ENCODE measurements at regions not wholly inside any gene's neighbourhood (a gene's known extent, or its start where the extent isn't known, plus 50 kb on each side); places are given as distances from the start of the nearest gene placed in this dataset.
"Not testable (repeated sequence)": the region's sequence is repeated elsewhere in the genome, so short reads cannot be mapped to it uniquely, and the experiment has no call there.

GRCh38 chr3:163422671-163423070, 1655.6 kb downstream of the SI start:
- DNase-seq: no peak
- Histone ChIP-seq H3K9me3 (ENCODE audit: control insufficient read depth in 2 of 2, low read length in 2 of 2) (peaks cover 0 to 3% of the 10 kb centered on the region in 2 experiments), H3K4me3 (ENCODE audit: low read depth, low read length) (no peak overlapping the region), H3K27me3 (ENCODE audit: control insufficient read depth, insufficient read depth, low read length) (no peaks in the 10 kb centered on the region), H3K27ac (ENCODE audit: insufficient read depth, low read length, poor library complexity, severe bottlenecking) (no peak overlapping the region), H3K36me3 (ENCODE audit: control insufficient read depth, insufficient read depth, low read length) (no peaks in the 10 kb centered on the region), H3K4me1 (ENCODE audit: control insufficient read depth, insufficient read depth, low read length, poor library complexity, severe bottlenecking) (no peaks in the 10 kb centered on the region)
- Mint-ChIP-seq H3K27ac (no peak overlapping the region), H3K36me3 (no peaks in the 10 kb centered on the region), H3K4me1 (no peaks in the 10 kb centered on the region), H3K27me3 (no peaks in the 10 kb centered on the region), H3K4me3 (no peak overlapping the region), H3K9me3 (peaks cover 3 to 11% (median 5%) of the 10 kb centered on the region in 7 donors)
- no peak for ATAC-seq (ENCODE audit: low read depth in 2 of 2)

DNA sequence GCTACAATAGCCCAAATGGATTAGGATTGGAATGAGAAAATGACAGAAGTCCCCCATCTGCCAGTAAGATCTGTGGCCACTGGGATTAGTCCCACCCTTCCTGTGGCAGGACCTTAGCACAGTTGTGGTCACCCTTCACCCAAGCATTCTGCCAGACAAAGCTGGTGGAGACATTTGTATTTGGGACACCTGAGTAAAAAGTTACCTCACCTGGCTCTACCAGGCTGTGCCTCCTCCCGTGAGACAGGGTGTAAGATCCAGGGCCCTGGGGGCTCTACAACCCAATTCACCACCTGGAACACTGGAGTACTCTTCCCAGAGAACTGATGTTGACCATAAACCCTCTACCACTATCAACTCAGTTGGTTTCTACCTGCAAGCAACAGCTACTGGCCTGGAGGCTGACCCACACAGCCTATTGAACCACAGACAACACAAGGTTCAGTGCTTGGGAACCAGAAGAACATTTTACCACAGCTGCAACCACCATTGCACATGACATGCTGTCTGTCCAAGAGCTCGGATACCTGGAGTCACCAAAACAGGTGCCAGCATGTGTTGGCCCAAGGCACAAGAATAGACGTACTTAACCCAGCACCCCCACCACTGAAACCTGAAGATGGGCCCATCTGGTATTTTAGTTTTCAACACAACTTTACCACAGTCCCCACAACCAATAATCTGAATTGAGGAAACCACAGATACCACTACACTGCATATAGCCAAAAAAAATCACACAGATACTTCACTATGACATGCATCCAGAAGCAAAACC, 1686.7 kb downstream of the SI start:
- Mint-ChIP-seq H3K27me3 (no peaks in the 10 kb centered on the region), H3K4me1 (no peaks in the 10 kb centered on the region), H3K36me3 (no peaks in the 10 kb centered on the region), H3K27ac (peak overlapping the region in 1 of 3 donors; percentile 22), H3K9me3 (peaks cover 0 to 16% (median 6%) of the 10 kb centered on the region in 7 donors), H3K4me3 (no peak overlapping the region)
- DNase-seq (no peak), ATAC-seq (ENCODE audit: low read depth in 2 of 2) (no peak)
- Histone ChIP-seq H3K36me3 (ENCODE audit: control insufficient read depth, insufficient read depth, low read length) (no peaks in the 10 kb centered on the region), H3K4me3 (ENCODE audit: low read depth, low read length) (no peak overlapping the region), H3K9me3 (ENCODE audit: control insufficient read depth in 2 of 2, low read length in 2 of 2) (peaks cover 3 to 8% of the 10 kb centered on the region in 2 experiments), H3K4me1 (ENCODE audit: control insufficient read depth, insufficient read depth, low read length, poor library complexity, severe bottlenecking) (no peaks in the 10 kb centered on the region), H3K27ac (ENCODE audit: insufficient read depth, low read length, poor library complexity, severe bottlenecking) (no peak overlapping the region), H3K27me3 (ENCODE audit: control insufficient read depth, insufficient read depth, low read length) (no peaks in the 10 kb centered on the region)

GRCh38 chr3:163384383-163384782, 1693.9 kb downstream of the SI start:
- H3K36me3 ChIP-seq (ENCODE audit: control insufficient read depth, insufficient read depth, low read length): no peaks in the 10 kb centered on the region
- peaks cover 0 to 12% (median 3%) of the 10 kb centered on the region in 7 donors for H3K9me3 Mint-ChIP-seq
- no peak overlapping the region for H3K4me3 Mint-ChIP-seq
- no peak for ATAC-seq (ENCODE audit: low read depth in 2 of 2)
- no peaks in the 10 kb centered on the region for H3K36me3 Mint-ChIP-seq
- no peak for DNase-seq
- H3K27me3 Mint-ChIP-seq: no peaks in the 10 kb centered on the region
- no peak overlapping the region for H3K27ac ChIP-seq (ENCODE audit: insufficient read depth, low read length, poor library complexity, severe bottlenecking)
- no peak overlapping the region for H3K4me3 ChIP-seq (ENCODE audit: low read depth, low read length)
- no peaks in the 10 kb centered on the region for H3K27me3 ChIP-seq (ENCODE audit: control insufficient read depth, insufficient read depth, low read length)
- no peak overlapping the region for H3K27ac Mint-ChIP-seq
- no peaks in the 10 kb centered on the region for H3K4me1 Mint-ChIP-seq
- H3K4me1 ChIP-seq (ENCODE audit: control insufficient read depth, insufficient read depth, low read length, poor library complexity, severe bottlenecking): no peaks in the 10 kb centered on the region
- peaks cover 0 to 8% of the 10 kb centered on the region in 2 experiments for H3K9me3 ChIP-seq (ENCODE audit: control insufficient read depth in 2 of 2, low read length in 2 of 2)

DNA sequence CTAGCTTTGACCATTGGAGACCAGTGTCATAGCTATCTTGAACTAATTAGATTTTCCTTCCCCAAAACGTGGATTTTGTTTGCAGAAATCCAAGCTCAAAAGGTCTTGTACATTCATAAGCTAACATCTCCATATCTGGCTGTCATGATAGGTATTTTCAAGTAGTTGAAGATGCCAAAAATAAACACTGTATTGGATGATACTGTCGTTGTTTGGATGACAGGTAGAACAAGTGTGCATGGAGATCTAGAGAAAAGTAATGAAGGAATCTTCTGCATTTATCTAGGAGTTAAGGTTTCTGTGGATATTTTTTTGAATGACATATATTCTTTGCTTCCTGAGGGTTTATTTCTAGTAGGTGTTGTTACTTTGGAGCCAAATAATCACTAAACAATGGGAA, 1696.1 kb downstream of the SI start:
- peaks cover 0 to under 1% of the 10 kb centered on the region in 2 experiments for H3K9me3 ChIP-seq (ENCODE audit: control insufficient read depth in 2 of 2, low read length in 2 of 2)
- no peak for DNase-seq
- no peak overlapping the region for H3K27ac ChIP-seq (ENCODE audit: insufficient read depth, low read length, poor library complexity, severe bottlenecking)
- Mint-ChIP-seq H3K4me3 (no peak overlapping the region), H3K27ac (no peak overlapping the region), H3K27me3 (no peaks in the 10 kb centered on the region), H3K4me1 (no peaks in the 10 kb centered on the region), H3K36me3 (no peaks in the 10 kb centered on the region), H3K9me3 (peaks cover 0 to 20% (median 5%) of the 10 kb centered on the region in 7 donors)
- H3K27me3 ChIP-seq (ENCODE audit: control insufficient read depth, insufficient read depth, low read length): no peaks in the 10 kb centered on the region
- no peaks in the 10 kb centered on the region for H3K36me3 ChIP-seq (ENCODE audit: control insufficient read depth, insufficient read depth, low read length)
- no peak overlapping the region for H3K4me3 ChIP-seq (ENCODE audit: low read depth, low read length)
- no peak for ATAC-seq (ENCODE audit: low read depth in 2 of 2)
- H3K4me1 ChIP-seq (ENCODE audit: control insufficient read depth, insufficient read depth, low read length, poor library complexity, severe bottlenecking): no peaks in the 10 kb centered on the region

- Mint-ChIP-seq H3K4me3 (no peak overlapping the region), H3K36me3 (no peaks in the 10 kb centered on the region), H3K9me3 (peaks cover 0 to 22% (median 12%) of the 10 kb centered on the region in 7 donors), H3K4me1 (no peaks in the 10 kb centered on the region), H3K27me3 (no peaks in the 10 kb centered on the region), H3K27ac (no peak overlapping the region)
- Histone ChIP-seq H3K4me1 (ENCODE audit: control insufficient read depth, insufficient read depth, low read length, poor library complexity, severe bottlenecking) (no peaks in the 10 kb centered on the region), H3K36me3 (ENCODE audit: control insufficient read depth, insufficient read depth, low read length) (no peaks in the 10 kb centered on the region), H3K9me3 (ENCODE audit: control insufficient read depth in 2 of 2, low read length in 2 of 2) (peaks cover 0 to 10% of the 10 kb centered on the region in 2 experiments), H3K4me3 (ENCODE audit: low read depth, low read length) (no peak overlapping the region), H3K27me3 (ENCODE audit: control insufficient read depth, insufficient read depth, low read length) (no peaks in the 10 kb centered on the region), H3K27ac (ENCODE audit: insufficient read depth, low read length, poor library complexity, severe bottlenecking) (no peak overlapping the region)
- no peak for ATAC-seq (ENCODE audit: low read depth in 2 of 2)
- DNase-seq: no peak
Observed at GRCh38 chr3:163368168-163368567, 1710.1 kb downstream of the SI start.

- H3K4me1 Mint-ChIP-seq: no peaks in the 10 kb centered on the region
- ATAC-seq (ENCODE audit: low read depth in 2 of 2) (no peak), DNase-seq (no peak)
- no peak overlapping the region for H3K4me3 Mint-ChIP-seq
- Histone ChIP-seq H3K4me1 (ENCODE audit: control insufficient read depth, insufficient read depth, low read length, poor library complexity, severe bottlenecking) (no peaks in the 10 kb centered on the region), H3K27me3 (ENCODE audit: control insufficient read depth, insufficient read depth, low read length) (no peaks in the 10 kb centered on the region), H3K27ac (ENCODE audit: insufficient read depth, low read length, poor library complexity, severe bottlenecking) (no peak overlapping the region), H3K4me3 (ENCODE audit: low read depth, low read length) (no peak overlapping the region), H3K36me3 (ENCODE audit: control insufficient read depth, insufficient read depth, low read length) (no peaks in the 10 kb centered on the region), H3K9me3 (ENCODE audit: control insufficient read depth in 2 of 2, low read length in 2 of 2) (no peaks in the 10 kb centered on the region)
- H3K27ac Mint-ChIP-seq: no peak overlapping the region
- H3K36me3 Mint-ChIP-seq: no peaks in the 10 kb centered on the region
- H3K9me3 Mint-ChIP-seq: peaks cover 1 to 14% (median 8%) of the 10 kb centered on the region in 7 donors
- H3K27me3 Mint-ChIP-seq: no peaks in the 10 kb centered on the region
Observed at GRCh38 chr3:163364717-163365116, 1713.6 kb downstream of the SI start.

DNA sequence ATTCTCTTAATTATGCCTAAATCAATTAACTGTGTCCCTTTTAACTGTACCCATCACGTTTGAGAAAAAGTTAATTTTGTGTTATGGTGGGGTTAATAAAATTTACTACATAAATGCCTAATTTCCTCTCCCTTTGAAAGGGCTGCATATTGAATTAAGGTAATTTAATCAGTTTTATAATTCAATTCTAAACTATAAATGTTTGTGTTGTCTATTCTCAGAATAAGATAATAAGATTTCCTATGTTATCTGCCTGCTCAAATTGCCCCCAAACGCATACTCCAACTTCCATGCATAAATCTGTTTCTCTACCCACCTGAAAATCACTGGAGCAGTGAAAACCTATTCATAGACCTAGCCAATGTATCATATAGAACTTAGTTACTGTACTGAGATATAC, 1716.1 kb downstream of the SI start:
- Mint-ChIP-seq H3K27ac (no peak overlapping the region), H3K27me3 (no peaks in the 10 kb centered on the region), H3K4me1 (no peaks in the 10 kb centered on the region), H3K36me3 (no peaks in the 10 kb centered on the region), H3K9me3 (peaks cover 0 to 12% (median 5%) of the 10 kb centered on the region in 7 donors), H3K4me3 (no peak overlapping the region)
- DNase-seq (no peak), ATAC-seq (ENCODE audit: low read depth in 2 of 2) (no peak)
- Histone ChIP-seq H3K27ac (ENCODE audit: insufficient read depth, low read length, poor library complexity, severe bottlenecking) (no peak overlapping the region), H3K9me3 (ENCODE audit: control insufficient read depth in 2 of 2, low read length in 2 of 2) (peaks cover 0 to 9% of the 10 kb centered on the region in 2 experiments), H3K36me3 (ENCODE audit: control insufficient read depth, insufficient read depth, low read length) (no peaks in the 10 kb centered on the region), H3K27me3 (ENCODE audit: control insufficient read depth, insufficient read depth, low read length) (no peaks in the 10 kb centered on the region), H3K4me3 (ENCODE audit: low read depth, low read length) (no peak overlapping the region), H3K4me1 (ENCODE audit: control insufficient read depth, insufficient read depth, low read length, poor library complexity, severe bottlenecking) (no peaks in the 10 kb centered on the region)

GRCh38 chr3:163361357-163361878, 1716.9 kb downstream of the SI start:
- ATAC-seq (ENCODE audit: low read depth in 2 of 2); DNase-seq; H3K27ac ChIP-seq (ENCODE audit: insufficient read depth, low read length, poor library complexity, severe bottlenecking); H3K4me3 Mint-ChIP-seq; H3K4me1 ChIP-seq (ENCODE audit: control insufficient read depth, insufficient read depth, low read length, poor library complexity, severe bottlenecking); H3K27ac Mint-ChIP-seq; H3K36me3 Mint-ChIP-seq; H3K4me1 Mint-ChIP-seq; H3K36me3 ChIP-seq (ENCODE audit: control insufficient read depth, insufficient read depth, low read length); H3K4me3 ChIP-seq (ENCODE audit: low read depth, low read length); H3K27me3 Mint-ChIP-seq; H3K27me3 ChIP-seq (ENCODE audit: control insufficient read depth, insufficient read depth, low read length): not testable (repeated sequence)
- H3K9me3 ChIP-seq (ENCODE audit: control insufficient read depth in 2 of 2, low read length in 2 of 2): peaks cover 0 to 10% of the 10 kb centered on the region in 2 experiments
- peaks cover 0 to 13% (median 5%) of the 10 kb centered on the region in 7 donors for H3K9me3 Mint-ChIP-seq

Measured in CD4-positive, CD25-positive, alpha-beta regulatory T cell (primary cell).